ENCODE measurements at regions not wholly inside any gene's neighbourhood (a gene's known extent, or its start where the extent isn't known, plus 50 kb on each side); places are given as distances from the start of the nearest gene placed in this dataset.

DNA sequence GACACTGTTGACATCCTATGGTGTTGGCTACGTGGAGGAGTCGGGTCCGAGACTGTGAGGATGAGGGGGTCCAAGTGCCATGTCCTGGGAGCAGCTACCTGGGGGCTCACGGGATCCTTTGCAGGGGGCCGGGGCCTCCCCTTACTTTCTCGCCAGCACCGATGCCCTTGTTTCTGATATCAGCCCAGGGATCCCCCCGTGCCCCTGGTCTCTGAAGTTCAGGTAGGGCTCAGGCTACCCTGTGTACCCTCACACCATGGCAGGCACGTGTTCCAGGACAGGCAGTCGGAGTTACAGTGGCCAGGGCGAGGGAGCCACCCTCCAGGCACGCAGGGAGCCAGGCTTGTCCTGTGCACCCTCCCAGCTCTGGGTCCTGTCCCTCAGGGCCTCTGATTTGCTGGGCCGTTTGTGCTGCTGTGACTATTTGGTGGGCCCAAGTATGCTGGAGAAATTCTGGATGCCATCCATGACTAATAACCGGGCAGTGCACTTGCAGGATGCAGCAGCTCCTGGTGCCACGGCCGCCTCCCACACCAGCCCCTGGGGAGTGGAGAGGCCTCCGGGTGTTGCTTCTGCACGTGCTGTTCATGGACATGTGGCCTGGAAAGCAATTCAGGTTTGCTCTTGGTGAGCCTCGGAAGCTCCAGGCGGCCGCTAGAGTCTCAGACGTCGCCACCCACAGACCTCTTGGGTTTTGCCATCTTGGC lies 93.1 kb upstream of the SFSWAP start:
- Histone ChIP-seq H3K4me1 (ENCODE audit: control insufficient read depth in 2 of 2, insufficient read depth in 2 of 2, low read length in 2 of 2) (no peaks in the 10 kb centered on the region), H3K36me3 (ENCODE audit: control insufficient read depth in 2 of 3, insufficient read depth in 3 of 3, low read length in 3 of 3) (no peaks in the 10 kb centered on the region), H3K9me3 (ENCODE audit: control insufficient read depth in 2 of 3, low read length in 3 of 3) (no peaks in the 10 kb centered on the region), H3K27me3 (ENCODE audit: control insufficient read depth in 2 of 2, insufficient read depth in 2 of 2, low read length in 2 of 2) (no peaks in the 10 kb centered on the region), H3K4me3 (ENCODE audit: low read length) (no peak overlapping the region), H3K27ac (ENCODE audit: low read depth, low read length) (no peak overlapping the region)
- Mint-ChIP-seq H3K27ac (peak overlapping the region in 1 of 9 donors; percentile 19), H3K36me3 (no peaks in the 10 kb centered on the region), H3K9me3 (no peaks in the 10 kb centered on the region), H3K4me3 (no peak overlapping the region), H3K27me3 (peaks cover 0 to 16% (median 7%) of the 10 kb centered on the region in 5 donors), H3K4me1 (peaks cover 0 to 1% (median 0%) of the 10 kb centered on the region in 7 donors)
- no peak for ATAC-seq
- intact Hi-C loops (cut with micrococcal nuclease): no loop called here
- POLR2A ChIA-PET: no interaction called here
- CTCF ChIA-PET: no interaction called here
- DNase-seq: no peak

DNA sequence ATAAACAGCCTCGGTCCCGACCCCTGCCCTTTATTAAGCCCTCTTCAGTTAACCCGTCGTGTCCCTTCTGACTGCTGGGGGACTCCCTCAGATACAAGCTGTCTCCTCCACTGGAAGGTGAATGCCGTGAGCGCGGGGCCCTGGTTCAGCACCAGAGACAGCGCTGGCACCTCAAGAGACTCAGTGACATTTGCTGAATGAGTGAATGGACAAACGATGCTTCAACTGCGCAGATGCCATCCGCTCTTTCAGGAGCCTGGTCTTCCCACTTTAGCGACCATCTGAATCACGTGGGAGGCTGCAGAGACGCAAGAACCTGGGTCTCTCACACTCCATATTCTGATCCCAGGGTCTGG lies 92.6 kb upstream of the SFSWAP start:
- Mint-ChIP-seq H3K27ac (no peak overlapping the region), H3K4me1 (peaks cover 0 to 1% (median 0%) of the 10 kb centered on the region in 7 donors), H3K27me3 (peaks cover 0 to 16% (median 7%) of the 10 kb centered on the region in 5 donors), H3K4me3 (no peak overlapping the region), H3K36me3 (no peaks in the 10 kb centered on the region), H3K9me3 (no peaks in the 10 kb centered on the region)
- CTCF ChIA-PET: no interaction called here
- ATAC-seq: no peak
- H3K4me1 ChIP-seq (ENCODE audit: control insufficient read depth in 2 of 2, insufficient read depth in 2 of 2, low read length in 2 of 2): no peaks in the 10 kb centered on the region
- no peak for DNase-seq
- H3K27ac ChIP-seq (ENCODE audit: low read depth, low read length): no peak overlapping the region
- POLR2A ChIA-PET: no interaction called here
- no peak overlapping the region for H3K4me3 ChIP-seq (ENCODE audit: low read length)
- H3K9me3 ChIP-seq (ENCODE audit: control insufficient read depth in 2 of 3, low read length in 3 of 3): no peaks in the 10 kb centered on the region
- H3K27me3 ChIP-seq (ENCODE audit: control insufficient read depth in 2 of 2, insufficient read depth in 2 of 2, low read length in 2 of 2): no peaks in the 10 kb centered on the region
- intact Hi-C loops (cut with micrococcal nuclease): no loop called here
- H3K36me3 ChIP-seq (ENCODE audit: control insufficient read depth in 2 of 3, insufficient read depth in 3 of 3, low read length in 3 of 3): no peaks in the 10 kb centered on the region

DNA sequence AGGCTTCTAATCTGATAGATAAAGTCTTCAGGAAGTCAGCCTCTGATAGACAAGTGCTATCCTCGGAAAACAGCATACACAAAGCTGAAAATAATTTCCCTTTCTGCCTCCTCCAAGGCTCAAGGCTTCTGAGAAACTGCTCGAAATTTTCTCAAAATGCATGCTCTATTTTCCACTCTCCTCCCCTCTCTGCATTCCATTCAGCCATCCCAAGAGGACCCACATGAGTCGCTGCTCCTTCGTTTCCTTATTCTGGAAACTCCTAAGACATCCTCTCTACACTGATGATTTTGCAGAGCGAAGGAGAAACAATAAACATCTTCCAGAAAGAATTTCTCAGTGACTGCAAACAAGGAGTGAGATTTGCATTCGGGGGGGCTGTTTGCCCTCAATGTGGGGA lies 92.2 kb upstream of the SFSWAP start:
- no peak overlapping the region for H3K27ac ChIP-seq (ENCODE audit: low read depth, low read length)
- Mint-ChIP-seq H3K27ac (no peak overlapping the region), H3K9me3 (no peaks in the 10 kb centered on the region), H3K4me1 (peaks cover 0 to 1% (median 0%) of the 10 kb centered on the region in 7 donors), H3K27me3 (peaks cover 0 to 16% (median 6%) of the 10 kb centered on the region in 5 donors), H3K4me3 (no peak overlapping the region), H3K36me3 (no peaks in the 10 kb centered on the region)
- no peaks in the 10 kb centered on the region for H3K36me3 ChIP-seq (ENCODE audit: control insufficient read depth in 2 of 3, insufficient read depth in 3 of 3, low read length in 3 of 3)
- no peaks in the 10 kb centered on the region for H3K4me1 ChIP-seq (ENCODE audit: control insufficient read depth in 2 of 2, insufficient read depth in 2 of 2, low read length in 2 of 2)
- no peak for DNase-seq
- no peaks in the 10 kb centered on the region for H3K27me3 ChIP-seq (ENCODE audit: control insufficient read depth in 2 of 2, insufficient read depth in 2 of 2, low read length in 2 of 2)
- CTCF ChIA-PET: no interaction called here
- intact Hi-C loops (cut with micrococcal nuclease): no loop called here
- no peaks in the 10 kb centered on the region for H3K9me3 ChIP-seq (ENCODE audit: control insufficient read depth in 2 of 3, low read length in 3 of 3)
- POLR2A ChIA-PET: no interaction called here
- no peak for ATAC-seq
- no peak overlapping the region for H3K4me3 ChIP-seq (ENCODE audit: low read length)

DNA sequence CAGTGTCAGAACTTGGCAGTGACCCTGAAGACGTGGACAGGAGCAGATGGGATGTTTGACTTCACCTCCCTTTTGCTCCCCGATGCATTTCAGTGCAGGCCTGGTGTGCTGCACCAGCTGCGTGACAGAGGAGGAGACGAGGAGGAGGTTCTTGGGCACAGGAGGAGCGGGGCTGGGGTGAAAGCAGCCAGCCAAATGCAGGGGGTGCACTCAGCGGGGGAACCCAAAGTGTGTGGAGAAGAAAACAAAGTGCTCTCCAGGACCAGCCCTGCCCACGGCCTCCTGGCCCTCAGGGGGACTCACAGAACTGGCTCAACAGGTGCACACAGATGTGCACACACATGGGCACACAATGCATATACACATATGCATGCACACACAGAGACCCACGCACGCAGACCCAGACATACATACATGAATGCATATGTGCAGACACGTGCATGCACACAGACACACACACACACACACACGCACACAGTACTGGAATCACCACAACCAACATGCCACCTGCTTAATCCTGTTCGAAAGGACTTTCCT lies 91.7 kb upstream of the SFSWAP start:
- CTCF ChIA-PET: no interaction called here
- H3K4me3 Mint-ChIP-seq: no peak overlapping the region
- Histone ChIP-seq H3K9me3 (ENCODE audit: control insufficient read depth in 2 of 3, low read length in 3 of 3) (no peaks in the 10 kb centered on the region), H3K36me3 (ENCODE audit: control insufficient read depth in 2 of 3, insufficient read depth in 3 of 3, low read length in 3 of 3) (no peaks in the 10 kb centered on the region), H3K27ac (ENCODE audit: low read depth, low read length) (no peak overlapping the region), H3K4me3 (ENCODE audit: low read length) (no peak overlapping the region), H3K27me3 (ENCODE audit: control insufficient read depth in 2 of 2, insufficient read depth in 2 of 2, low read length in 2 of 2) (no peaks in the 10 kb centered on the region), H3K4me1 (ENCODE audit: control insufficient read depth in 2 of 2, insufficient read depth in 2 of 2, low read length in 2 of 2) (no peaks in the 10 kb centered on the region)
- H3K9me3 Mint-ChIP-seq: no peaks in the 10 kb centered on the region
- DNase-seq (no peak), ATAC-seq (no peak)
- peak overlapping the region in 1 of 9 donors; percentile 78 for H3K27ac Mint-ChIP-seq
- POLR2A ChIA-PET: no interaction called here
- H3K36me3 Mint-ChIP-seq: no peaks in the 10 kb centered on the region
- intact Hi-C loops (cut with micrococcal nuclease): no loop called here
- H3K4me1 Mint-ChIP-seq: peaks cover 0 to 1% (median 0%) of the 10 kb centered on the region in 7 donors
- peaks cover 0 to 16% (median 6%) of the 10 kb centered on the region in 5 donors for H3K27me3 Mint-ChIP-seq

GRCh38 chr12:131619736-131620506 lies 91.0 kb upstream of the SFSWAP start:
- no peaks in the 10 kb centered on the region for H3K27me3 ChIP-seq (ENCODE audit: control insufficient read depth in 2 of 2, insufficient read depth in 2 of 2, low read length in 2 of 2)
- no peak for ATAC-seq
- no peak overlapping the region for H3K27ac Mint-ChIP-seq
- H3K9me3 Mint-ChIP-seq: no peaks in the 10 kb centered on the region
- CTCF ChIA-PET: no interaction called here
- H3K9me3 ChIP-seq (ENCODE audit: control insufficient read depth in 2 of 3, low read length in 3 of 3): no peaks in the 10 kb centered on the region
- no peaks in the 10 kb centered on the region for H3K36me3 ChIP-seq (ENCODE audit: control insufficient read depth in 2 of 3, insufficient read depth in 3 of 3, low read length in 3 of 3)
- POLR2A ChIA-PET: no interaction called here
- H3K4me3 ChIP-seq (ENCODE audit: low read length): no peak overlapping the region
- H3K36me3 Mint-ChIP-seq: no peaks in the 10 kb centered on the region
- no peak overlapping the region for H3K4me3 Mint-ChIP-seq
- H3K4me1 Mint-ChIP-seq: peaks cover 0 to 1% (median 0%) of the 10 kb centered on the region in 7 donors
- peaks cover 0 to 16% (median 5%) of the 10 kb centered on the region in 5 donors for H3K27me3 Mint-ChIP-seq
- intact Hi-C loops (cut with micrococcal nuclease): no loop called here
- no peaks in the 10 kb centered on the region for H3K4me1 ChIP-seq (ENCODE audit: control insufficient read depth in 2 of 2, insufficient read depth in 2 of 2, low read length in 2 of 2)
- H3K27ac ChIP-seq (ENCODE audit: low read depth, low read length): no peak overlapping the region
- DNase-seq: no peak

- Mint-ChIP-seq H3K4me3 (no peak overlapping the region), H3K36me3 (no peaks in the 10 kb centered on the region), H3K27ac (no peak overlapping the region), H3K27me3 (peaks cover 0 to 16% (median 4%) of the 10 kb centered on the region in 5 donors), H3K9me3 (peaks cover 0 to 4% (median 0%) of the 10 kb centered on the region in 11 donors), H3K4me1 (peaks cover 0 to 1% (median 0%) of the 10 kb centered on the region in 7 donors)
- Histone ChIP-seq H3K27me3 (ENCODE audit: control insufficient read depth in 2 of 2, insufficient read depth in 2 of 2, low read length in 2 of 2) (no peaks in the 10 kb centered on the region), H3K27ac (ENCODE audit: low read depth, low read length) (no peak overlapping the region), H3K36me3 (ENCODE audit: control insufficient read depth in 2 of 3, insufficient read depth in 3 of 3, low read length in 3 of 3) (no peaks in the 10 kb centered on the region), H3K4me1 (ENCODE audit: control insufficient read depth in 2 of 2, insufficient read depth in 2 of 2, low read length in 2 of 2) (no peaks in the 10 kb centered on the region), H3K9me3 (ENCODE audit: control insufficient read depth in 2 of 3, low read length in 3 of 3) (peaks cover 0 to under 1% (median 0%) of the 10 kb centered on the region in 3 experiments), H3K4me3 (ENCODE audit: low read length) (no peak overlapping the region)
- ATAC-seq: no peak
- no peak for DNase-seq
- ChIA-PET CTCF (no interaction called here), POLR2A (interaction anchor here (1.6 kb wide), 1 partner anchor 16 kb away, joined by 4 read pairs; no protein-coding TSS in a partner anchor)
- intact Hi-C loops (cut with micrococcal nuclease): no loop called here
Observed at GRCh38 chr12:131620520-131620919, 90.4 kb upstream of the SFSWAP start.

Measured in naive thymus-derived CD4-positive, alpha-beta T cell (primary cell).